Suppressor macrophage (primary cell): ENCODE measurements at regions not wholly inside any gene's neighbourhood (a gene's known extent, or its start where the extent isn't known, plus 50 kb on each side); places are given as distances from the start of the nearest gene placed in this dataset.
"Not testable (repeated sequence)": the region's sequence is repeated elsewhere in the genome, so short reads cannot be mapped to it uniquely, and the experiment has no call there.

Experiments used
- DNase-seq, 4 experiments: peaks; one replicate each; pipeline ENCODE4 v3.0.0-alpha.2; 2020 to 2022

DNA sequence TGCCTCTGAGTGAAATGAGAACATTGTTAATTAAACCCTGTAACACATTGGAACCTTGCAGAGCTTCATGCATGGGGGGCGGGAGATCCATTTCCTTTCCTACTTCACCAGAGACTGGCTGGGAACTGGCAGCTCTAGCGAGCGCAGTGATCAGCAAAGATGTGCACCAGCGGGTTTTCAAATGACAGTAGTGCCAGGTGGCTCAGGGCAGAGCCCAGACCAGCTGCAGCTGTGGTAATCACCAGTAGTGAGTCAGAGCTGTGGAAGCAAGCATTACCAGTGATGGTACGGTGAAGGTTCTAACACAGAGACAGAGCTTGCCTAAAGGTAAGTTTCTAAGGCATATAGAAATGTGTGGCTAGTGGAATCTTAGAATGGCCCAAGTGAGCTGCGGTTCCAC, 1009.7 kb upstream of the CELF2 start:
- no peak for DNase-seq

GRCh38 chr10:10010397-10010796, 1007.3 kb upstream of the CELF2 start:
- no peak for DNase-seq

GRCh38 chr10:10014846-10015245, 1002.8 kb upstream of the CELF2 start:
- no peak for DNase-seq

DNA sequence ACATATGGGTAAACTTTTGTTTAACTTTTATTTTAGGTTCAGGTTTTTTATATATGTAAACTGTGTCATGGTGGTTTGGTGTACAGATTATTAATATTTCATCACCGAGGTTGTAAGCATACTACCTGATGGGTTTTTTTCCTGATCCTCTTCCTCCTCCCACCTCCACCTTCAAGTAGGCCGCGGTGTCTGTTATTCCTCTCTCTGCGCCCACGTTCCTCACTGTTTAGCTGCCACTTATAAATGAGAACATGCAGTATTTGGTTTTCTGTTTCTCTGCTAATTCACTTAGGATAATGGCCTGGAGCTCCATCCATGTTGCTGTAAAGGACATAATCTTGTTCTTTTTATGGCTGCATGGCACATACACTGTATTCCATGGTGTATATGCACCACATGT, 1000.0 kb upstream of the CELF2 start:
- no peak for DNase-seq

DNA sequence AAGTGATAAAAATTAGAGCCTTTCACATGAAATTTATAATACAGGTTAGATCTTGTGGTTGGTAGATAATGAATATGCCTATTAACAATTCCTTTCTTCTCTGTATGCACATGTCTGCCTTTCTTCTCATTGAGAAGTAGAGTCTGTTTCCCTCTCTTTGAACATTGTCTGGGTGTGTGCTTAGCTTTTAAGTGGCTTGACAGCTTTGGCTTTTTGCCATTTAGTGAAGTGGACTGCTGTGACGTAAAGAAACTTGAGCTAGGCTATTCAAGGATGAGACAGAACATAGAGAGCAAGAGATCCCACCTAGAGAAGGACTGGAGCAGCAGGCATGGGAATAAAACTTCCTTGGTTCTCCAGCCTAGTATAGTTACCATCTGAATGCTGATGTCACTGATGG, 996.7 kb upstream of the CELF2 start:
- DNase-seq: no peak

DNA sequence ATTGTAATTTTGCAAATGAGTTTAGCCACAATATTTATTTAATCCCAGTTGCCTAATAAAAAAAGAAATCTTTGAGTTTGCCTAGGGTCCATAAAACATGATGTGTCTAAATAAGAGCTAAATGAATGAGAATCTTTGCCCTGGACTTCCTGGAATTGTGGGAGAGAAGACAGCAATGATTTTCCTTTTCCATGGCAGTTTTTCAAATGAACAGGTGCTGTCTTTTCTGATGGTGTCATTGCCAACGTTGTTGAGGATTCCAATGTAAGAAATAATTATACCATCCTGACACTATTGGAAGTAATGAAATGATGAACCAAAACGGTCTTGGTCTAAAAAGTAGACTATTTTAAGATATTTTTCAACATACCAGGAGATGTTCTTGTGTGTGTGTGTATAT, 984.7 kb upstream of the CELF2 start:
- DNase-seq: no peak

GRCh38 chr10:10038348-10038747, 979.3 kb upstream of the CELF2 start:
- DNase-seq: no peak

- no peak for DNase-seq
These were observed 978.1 kb upstream of the CELF2 start for GRCh38 chr10:10039595-10039994.

DNA sequence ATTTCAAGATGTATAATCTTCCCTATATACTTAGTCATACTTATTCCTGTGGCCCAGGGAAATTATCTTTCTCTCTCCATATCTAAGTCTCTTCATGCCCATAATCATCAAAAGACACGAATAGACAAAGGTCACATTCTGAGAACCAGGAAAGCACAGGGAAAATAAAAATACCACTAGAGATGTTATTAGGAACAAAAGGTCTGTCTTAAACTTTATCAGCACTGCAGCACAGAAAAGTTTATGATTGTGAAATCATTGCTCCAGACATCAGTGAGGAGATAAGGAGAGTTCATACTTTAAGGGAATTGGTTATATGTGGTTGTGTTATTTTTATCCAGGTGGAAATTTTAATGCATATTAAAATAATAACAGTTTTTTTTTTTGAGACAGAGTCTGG, 974.6 kb upstream of the CELF2 start:
- DNase-seq: no peak

GRCh38 chr10:10044922-10045764, 972.5 kb upstream of the CELF2 start:
- DNase-seq: no peak

DNA sequence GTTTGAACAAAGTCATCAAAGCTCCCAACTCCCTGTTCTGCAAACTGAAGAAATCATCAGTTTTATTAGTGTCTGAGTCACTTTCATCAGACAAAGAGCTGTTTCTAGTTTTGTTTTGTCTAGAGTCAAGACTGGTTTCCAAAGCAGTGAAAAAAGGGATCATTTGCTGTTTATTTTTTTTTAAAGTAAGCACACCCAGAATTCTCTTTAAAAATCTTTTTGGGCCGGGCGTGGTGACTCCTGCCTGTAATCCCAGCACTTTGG, 972.0 kb upstream of the CELF2 start:
- no peak for DNase-seq

DNA sequence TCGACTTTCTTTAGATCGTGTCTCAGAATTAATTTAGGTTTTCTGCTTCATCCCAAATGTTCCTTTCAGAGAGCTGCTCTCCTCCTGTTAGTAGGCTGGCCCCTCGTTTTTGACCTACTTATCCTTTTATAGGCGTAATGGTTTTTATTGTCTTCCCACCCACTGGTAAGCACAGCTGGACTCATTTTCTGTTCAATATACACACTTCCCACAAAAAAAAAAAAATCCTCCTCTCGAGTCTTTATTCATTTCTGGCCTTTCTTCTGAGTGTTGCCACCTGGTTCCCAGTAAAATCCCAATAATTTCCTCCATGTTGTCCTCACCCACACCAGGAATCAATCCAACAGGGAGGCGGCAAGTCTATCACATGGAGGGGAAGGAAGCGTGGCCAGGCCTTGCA, 970.2 kb upstream of the CELF2 start:
- DNase-seq: no peak

- no peak for DNase-seq
These were observed 964.6 kb upstream of the CELF2 start for GRCh38 chr10:10053051-10053450.

DNA sequence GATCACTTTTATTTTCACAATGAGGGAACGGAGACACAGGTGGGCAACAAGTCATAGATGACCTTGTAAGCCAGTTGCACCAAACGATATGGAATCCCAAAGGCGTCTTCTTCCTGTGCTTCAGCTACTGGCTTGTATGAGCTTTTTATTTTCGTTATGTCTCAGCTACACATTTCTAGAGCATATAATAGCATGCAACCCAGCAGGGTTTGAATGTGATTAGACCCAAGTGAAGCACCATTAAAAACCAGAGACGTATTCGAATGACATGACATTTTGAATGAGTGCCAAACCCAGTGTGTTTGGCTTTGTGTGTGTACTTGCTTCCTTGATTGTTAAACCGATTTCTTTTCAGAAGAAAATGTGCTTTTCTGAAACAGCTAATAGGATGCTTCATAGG, 963.2 kb upstream of the CELF2 start:
- no peak for DNase-seq

- DNase-seq: no peak
These were observed 961.8 kb upstream of the CELF2 start for GRCh38 chr10:10055656-10056442.

- DNase-seq: no peak
These were observed 960.7 kb upstream of the CELF2 start for GRCh38 chr10:10056961-10057360.

- no peak for DNase-seq
These were observed 950.0 kb upstream of the CELF2 start for GRCh38 chr10:10067644-10068043.

- not testable (repeated sequence) for DNase-seq
These were observed 942.8 kb upstream of the CELF2 start for GRCh38 chr10:10074847-10075246.

- no peak for DNase-seq
These were observed 939.2 kb upstream of the CELF2 start for GRCh38 chr10:10078446-10078845.

- DNase-seq: no peak
These were observed 925.1 kb upstream of the CELF2 start for GRCh38 chr10:10092581-10092980.

GRCh38 chr10:10093021-10093420, 924.7 kb upstream of the CELF2 start:
- no peak for DNase-seq

GRCh38 chr10:10094691-10095090, 923.0 kb upstream of the CELF2 start:
- DNase-seq: no peak

- no peak for DNase-seq
These were observed 921.4 kb upstream of the CELF2 start for GRCh38 chr10:10096296-10096695.

GRCh38 chr10:10096898-10097297, 920.8 kb upstream of the CELF2 start:
- no peak for DNase-seq
